Panc1 (cell line): ENCODE measurements at regions not wholly inside any gene's neighbourhood (a gene's known extent, or its start where the extent isn't known, plus 50 kb on each side); places are given as distances from the start of the nearest gene placed in this dataset.

Experiments used
- ATAC-seq: fragments of 200-7000 bp; cut with Tn5 transposase; 2 replicates; pipeline ENCODE4 v1.9.1; 2020; ENCODE audit warnings: mild to moderate bottlenecking, moderate library complexity
- BruUV-seq: library from RNA; stranded (reverse); fragments of 400-500 nt; replicated peaks from 2 replicates; lab custom pipeline; 2021; lab: Mats Ljungman, UMichigan
- CTCF ChIA-PET: fragments of 300-600 bp; sonication (Branson Sonifier 250); formaldehyde crosslinking; loops from one replicate; lab custom pipeline; 2022; ENCODE audit warnings: antibody characterized with exemption; lab: Charles Lee
- POLR2A ChIA-PET: fragments of 300-600 bp; sonication (Branson Sonifier 250); formaldehyde crosslinking; loops from one replicate; lab custom pipeline; 2022; ENCODE audit warnings: antibody characterized with exemption; lab: Charles Lee
- DNase-seq: peaks from one replicate; pipeline ENCODE4 v3.0.0-alpha.2; 2010; ENCODE audit warnings: low read depth, low spot score
- H3K27ac ChIP-seq: 2 replicates; pipeline ENCODE4 v1.5.1; 2011; ENCODE audit warnings: mild to moderate bottlenecking, low read length, inconsistent platforms
- H3K27me3 ChIP-seq: fragments of 200-500 bp; sonication (Bioruptor generic); 2 replicates; pipeline ENCODE4 v1.6.0; 2014; ENCODE audit warnings: low read length, inconsistent platforms; ENCODE audit not compliant: control insufficient read depth, insufficient read depth
- H3K36me3 ChIP-seq: fragments of 200-500 bp; sonication (Bioruptor generic); 2 replicates; pipeline ENCODE4 v1.5.1; 2014; ENCODE audit warnings: inconsistent platforms, mild to moderate bottlenecking, low read length, moderate library complexity; ENCODE audit not compliant: control insufficient read depth, insufficient read depth
- H3K4me1 ChIP-seq: 2 replicates; pipeline ENCODE4 v1.5.1; 2011; ENCODE audit warnings: inconsistent platforms, mild to moderate bottlenecking, low read length, moderate library complexity; ENCODE audit not compliant: control insufficient read depth, insufficient read depth
- H3K4me3 ChIP-seq, 2 experiments: 2 replicates each; pipeline ENCODE4 v1.5.1; 2011 to 2012; ENCODE audit warnings: low read depth in 2 of 2, low read length in 2 of 2, mild to moderate bottlenecking in 2 of 2, inconsistent platforms in 1 of 2, moderate library complexity in 1 of 2
- H3K9me3 ChIP-seq: fragments of 200-500 bp; sonication (Bioruptor generic); 2 replicates; pipeline ENCODE4 v1.5.1; 2014; ENCODE audit warnings: low read depth, mild to moderate bottlenecking, inconsistent platforms, low read length, moderate library complexity; ENCODE audit not compliant: control insufficient read depth, insufficient read depth
- POLR2AphosphoS5 ChIP-seq: IDR thresholded peaks from 2 replicates; pipeline ENCODE4 v1.6.1; 2012; ENCODE audit warnings: mild to moderate bottlenecking, low read depth, low read length, moderate library complexity
- SIN3A ChIP-seq: IDR thresholded peaks from 2 replicates; pipeline ENCODE4 v1.6.1; 2012; ENCODE audit warnings: low read depth, mild to moderate bottlenecking, low read length, moderate library complexity, borderline replicate concordance; ENCODE audit not compliant: insufficient read depth
- TCF7L2 ChIP-seq: IDR thresholded peaks from 2 replicates; pipeline ENCODE4 v1.6.1; 2011; ENCODE audit warnings: mild to moderate bottlenecking, low read depth, low read length, inconsistent platforms
- in situ Hi-C: cut with HindIII; loops from 2 replicates; pipeline ENCODE4 v1.10.0; 2016; ENCODE audit warnings: low sequenced_read_pairs, low pct_unique_long_range_greater_than_20kb
- intact Hi-C: fragments of 100-400 bp; cut with micrococcal nuclease; formaldehyde crosslinking; loops from one replicate; pipeline ENCODE4 v1.10.0; 2022; ENCODE audit not compliant: unreplicated experiment
- TF ChIP-seq, protein P1 (sequence below), 2 experiments: IDR thresholded peaks; 2 replicates each; pipeline ENCODE4 v1.6.1; 2011 to 2012; ENCODE audit warnings: low read depth in 2 of 2, control low read depth in 1 of 2, low read length in 1 of 2, mild to moderate bottlenecking in 1 of 2, moderate library complexity in 1 of 2; ENCODE audit not compliant: insufficient read depth in 1 of 2
- TF ChIP-seq, protein P2 (sequence below): fragments of 450-650 bp; IDR thresholded peaks from 2 replicates; pipeline ENCODE4 v1.5.1; 2017; ENCODE audit warnings: mild to moderate bottlenecking

DNA sequence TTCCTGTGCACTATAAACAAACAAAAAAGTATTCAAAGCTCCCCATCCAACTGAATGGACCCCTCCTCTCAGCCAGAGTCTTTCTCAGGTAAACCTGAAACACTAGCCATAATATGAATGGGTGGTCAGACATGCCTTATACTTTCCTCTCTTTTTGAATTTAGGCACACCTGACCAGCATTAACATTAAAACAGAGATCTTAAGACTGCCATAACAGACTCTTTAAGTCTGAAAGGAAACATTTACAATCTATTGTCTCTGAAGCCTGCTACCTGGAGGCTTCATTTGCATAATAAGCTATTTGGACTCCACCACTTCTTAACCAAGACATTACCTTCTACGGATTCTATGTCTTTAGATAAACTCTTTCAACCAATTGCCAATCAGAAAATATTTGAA lies 56.9 kb upstream of the SPIN4 start:
- TF ChIP-seq, protein P1, sequence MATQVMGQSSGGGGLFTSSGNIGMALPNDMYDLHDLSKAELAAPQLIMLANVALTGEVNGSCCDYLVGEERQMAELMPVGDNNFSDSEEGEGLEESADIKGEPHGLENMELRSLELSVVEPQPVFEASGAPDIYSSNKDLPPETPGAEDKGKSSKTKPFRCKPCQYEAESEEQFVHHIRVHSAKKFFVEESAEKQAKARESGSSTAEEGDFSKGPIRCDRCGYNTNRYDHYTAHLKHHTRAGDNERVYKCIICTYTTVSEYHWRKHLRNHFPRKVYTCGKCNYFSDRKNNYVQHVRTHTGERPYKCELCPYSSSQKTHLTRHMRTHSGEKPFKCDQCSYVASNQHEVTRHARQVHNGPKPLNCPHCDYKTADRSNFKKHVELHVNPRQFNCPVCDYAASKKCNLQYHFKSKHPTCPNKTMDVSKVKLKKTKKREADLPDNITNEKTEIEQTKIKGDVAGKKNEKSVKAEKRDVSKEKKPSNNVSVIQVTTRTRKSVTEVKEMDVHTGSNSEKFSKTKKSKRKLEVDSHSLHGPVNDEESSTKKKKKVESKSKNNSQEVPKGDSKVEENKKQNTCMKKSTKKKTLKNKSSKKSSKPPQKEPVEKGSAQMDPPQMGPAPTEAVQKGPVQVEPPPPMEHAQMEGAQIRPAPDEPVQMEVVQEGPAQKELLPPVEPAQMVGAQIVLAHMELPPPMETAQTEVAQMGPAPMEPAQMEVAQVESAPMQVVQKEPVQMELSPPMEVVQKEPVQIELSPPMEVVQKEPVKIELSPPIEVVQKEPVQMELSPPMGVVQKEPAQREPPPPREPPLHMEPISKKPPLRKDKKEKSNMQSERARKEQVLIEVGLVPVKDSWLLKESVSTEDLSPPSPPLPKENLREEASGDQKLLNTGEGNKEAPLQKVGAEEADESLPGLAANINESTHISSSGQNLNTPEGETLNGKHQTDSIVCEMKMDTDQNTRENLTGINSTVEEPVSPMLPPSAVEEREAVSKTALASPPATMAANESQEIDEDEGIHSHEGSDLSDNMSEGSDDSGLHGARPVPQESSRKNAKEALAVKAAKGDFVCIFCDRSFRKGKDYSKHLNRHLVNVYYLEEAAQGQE (IDR thresholded peaks at IDR 0.05; ENCODE audit: insufficient read depth in 1 of 2, low read depth in 2 of 2, low read length in 1 of 2) = no peak
- no peak for TF ChIP-seq TCF7L2
- no peak for TF ChIP-seq POLR2AphosphoS5
- TF ChIP-seq SIN3A = no peak
- TF ChIP-seq, protein P2, sequence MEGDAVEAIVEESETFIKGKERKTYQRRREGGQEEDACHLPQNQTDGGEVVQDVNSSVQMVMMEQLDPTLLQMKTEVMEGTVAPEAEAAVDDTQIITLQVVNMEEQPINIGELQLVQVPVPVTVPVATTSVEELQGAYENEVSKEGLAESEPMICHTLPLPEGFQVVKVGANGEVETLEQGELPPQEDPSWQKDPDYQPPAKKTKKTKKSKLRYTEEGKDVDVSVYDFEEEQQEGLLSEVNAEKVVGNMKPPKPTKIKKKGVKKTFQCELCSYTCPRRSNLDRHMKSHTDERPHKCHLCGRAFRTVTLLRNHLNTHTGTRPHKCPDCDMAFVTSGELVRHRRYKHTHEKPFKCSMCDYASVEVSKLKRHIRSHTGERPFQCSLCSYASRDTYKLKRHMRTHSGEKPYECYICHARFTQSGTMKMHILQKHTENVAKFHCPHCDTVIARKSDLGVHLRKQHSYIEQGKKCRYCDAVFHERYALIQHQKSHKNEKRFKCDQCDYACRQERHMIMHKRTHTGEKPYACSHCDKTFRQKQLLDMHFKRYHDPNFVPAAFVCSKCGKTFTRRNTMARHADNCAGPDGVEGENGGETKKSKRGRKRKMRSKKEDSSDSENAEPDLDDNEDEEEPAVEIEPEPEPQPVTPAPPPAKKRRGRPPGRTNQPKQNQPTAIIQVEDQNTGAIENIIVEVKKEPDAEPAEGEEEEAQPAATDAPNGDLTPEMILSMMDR = no peak
- H3K4me1 ChIP-seq = no peaks in the 10 kb centered on the region
- H3K27ac ChIP-seq = no peak overlapping the region
- H3K27me3 ChIP-seq = no peaks in the 10 kb centered on the region
- intact Hi-C loops (no loop called here), in situ Hi-C loops (no loop called here)
- H3K4me3 ChIP-seq = no peak overlapping the region
- no peak for ATAC-seq
- POLR2A ChIA-PET = no interaction called here
- H3K9me3 ChIP-seq = no peaks in the 10 kb centered on the region
- H3K36me3 ChIP-seq = no peaks in the 10 kb centered on the region
- no peak for DNase-seq
- BruUV-seq = no TSS peak
- CTCF ChIA-PET = no interaction called here

DNA sequence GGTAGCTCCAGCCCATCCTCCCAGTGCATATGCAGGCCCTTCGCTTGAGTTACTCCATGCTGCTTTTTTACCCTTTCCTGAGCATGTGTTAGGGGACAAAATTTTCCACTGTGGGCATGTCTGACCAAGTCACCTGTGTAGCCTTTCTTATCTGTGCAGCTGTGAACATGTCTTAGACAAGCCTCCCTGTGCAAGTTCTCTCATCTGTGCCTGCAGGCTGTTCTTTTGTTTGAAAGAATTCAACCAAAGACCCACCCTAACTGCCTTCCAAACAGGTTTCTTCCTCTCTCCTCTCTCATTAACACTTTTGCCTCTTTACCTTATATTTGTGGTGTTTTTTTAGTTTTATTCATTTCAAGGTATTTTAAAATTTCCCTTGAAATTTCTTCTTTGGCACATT lies 53.2 kb upstream of the SPIN4 start:
- CTCF ChIA-PET = no interaction called here
- Histone ChIP-seq H3K36me3 (no peaks in the 10 kb centered on the region), H3K4me1 (no peaks in the 10 kb centered on the region), H3K4me3 (no peak overlapping the region), H3K9me3 (no peaks in the 10 kb centered on the region), H3K27ac (no peak overlapping the region), H3K27me3 (no peaks in the 10 kb centered on the region)
- no TSS peak for BruUV-seq
- TF ChIP-seq, protein P2 = no peak
- TF ChIP-seq POLR2AphosphoS5 (no peak), TCF7L2 (no peak), SIN3A (no peak)
- TF ChIP-seq, protein P1 (IDR thresholded peaks at IDR 0.05; ENCODE audit: insufficient read depth in 1 of 2, low read depth in 2 of 2, low read length in 1 of 2) = no peak
- in situ Hi-C loops (no loop called here), intact Hi-C loops (no loop called here)
- POLR2A ChIA-PET = no interaction called here
- DNase-seq = no peak
- ATAC-seq = no peak
